Nephron (organoid): ENCODE measurements at regions not wholly inside any gene's neighbourhood (a gene's known extent, or its start where the extent isn't known, plus 50 kb on each side); places are given as distances from the start of the nearest gene placed in this dataset.
"Not testable (repeated sequence)": the region's sequence is repeated elsewhere in the genome, so short reads cannot be mapped to it uniquely, and the experiment has no call there.

ENCODE experiments used
- H3K27ac Mint-ChIP-seq, 3 experiments: 2 replicates each; pipeline ENCODE4 v1.8.0; 2020; ENCODE audit warnings: mixed read lengths in 3 of 3, mild to moderate bottlenecking in 2 of 3, moderate library complexity in 1 of 3
- H3K27me3 Mint-ChIP-seq: 2 replicates; pipeline ENCODE4 v1.8.0; 2021; ENCODE audit warnings: low read depth, mild to moderate bottlenecking, moderate library complexity, mixed read lengths
- H3K36me3 Mint-ChIP-seq: 2 replicates; pipeline ENCODE4 v1.8.0; 2020; ENCODE audit warnings: low read depth, mixed read lengths
- H3K4me1 Mint-ChIP-seq: 2 replicates; pipeline ENCODE4 v1.8.0; 2020; ENCODE audit warnings: mixed read lengths
- H3K4me3 Mint-ChIP-seq, 3 experiments: 2 replicates each; pipeline ENCODE4 v1.8.0; 2020; ENCODE audit warnings: mild to moderate bottlenecking in 3 of 3, mixed read lengths in 3 of 3, moderate library complexity in 2 of 3
- H3K9me3 Mint-ChIP-seq: 2 replicates; pipeline ENCODE4 v1.8.0; 2020; ENCODE audit warnings: mixed read lengths
- CTCF ChIP-seq, 3 experiments: fragments of 200-600 bp; sonication (generic); IDR thresholded peaks; one replicate each; pipeline ENCODE4 v1.5.0; 2021; ENCODE audit warnings: antibody characterized with exemption in 3 of 3; ENCODE audit not compliant: unreplicated experiment in 3 of 3

- Mint-ChIP-seq H3K27ac (no peak overlapping the region), H3K4me3 (no peak overlapping the region), H3K36me3 (no peaks in the 10 kb centered on the region), H3K27me3 (no peaks in the 10 kb centered on the region), H3K4me1 (no peaks in the 10 kb centered on the region), H3K9me3 (no peaks in the 10 kb centered on the region)
- no peak for TF ChIP-seq CTCF (IDR thresholded peaks at IDR 0.05; ENCODE audit: unreplicated experiment in 3 of 3)
Measured at GRCh38 chr3:153551536-153552285, 389.7 kb downstream of the RAP2B start.

- H3K4me1 Mint-ChIP-seq: no peaks in the 10 kb centered on the region
- H3K36me3 Mint-ChIP-seq: no peaks in the 10 kb centered on the region
- H3K27me3 Mint-ChIP-seq: no peaks in the 10 kb centered on the region
- H3K4me3 Mint-ChIP-seq: no peak overlapping the region
- TF ChIP-seq CTCF (IDR thresholded peaks at IDR 0.05; ENCODE audit: unreplicated experiment in 3 of 3): no peak
- H3K9me3 Mint-ChIP-seq: peaks cover 2% of the 10 kb centered on the region
- no peak overlapping the region for H3K27ac Mint-ChIP-seq
Measured at GRCh38 chr3:153552887-153553604, 391.0 kb downstream of the RAP2B start.

GRCh38 chr3:153553605-153553945 lies 391.5 kb downstream of the RAP2B start:
- Mint-ChIP-seq H3K4me1 (no peaks in the 10 kb centered on the region), H3K4me3 (no peak overlapping the region), H3K27me3 (no peaks in the 10 kb centered on the region), H3K36me3 (no peaks in the 10 kb centered on the region), H3K27ac (no peak overlapping the region), H3K9me3 (peaks cover 7% of the 10 kb centered on the region)
- TF ChIP-seq CTCF (IDR thresholded peaks at IDR 0.05; ENCODE audit: unreplicated experiment in 3 of 3): no peak

GRCh38 chr3:153555919-153556318 lies 393.9 kb downstream of the RAP2B start:
- no peak overlapping the region for H3K4me3 Mint-ChIP-seq
- H3K4me1 Mint-ChIP-seq: no peaks in the 10 kb centered on the region
- H3K36me3 Mint-ChIP-seq: no peaks in the 10 kb centered on the region
- H3K9me3 Mint-ChIP-seq: peaks cover 20% of the 10 kb centered on the region
- no peaks in the 10 kb centered on the region for H3K27me3 Mint-ChIP-seq
- no peak for TF ChIP-seq CTCF (IDR thresholded peaks at IDR 0.05; ENCODE audit: unreplicated experiment in 3 of 3)
- H3K27ac Mint-ChIP-seq: no peak overlapping the region

GRCh38 chr3:153559366-153559765 lies 397.3 kb downstream of the RAP2B start:
- not testable (repeated sequence) for H3K36me3 Mint-ChIP-seq, H3K4me3 Mint-ChIP-seq

GRCh38 chr3:153567011-153567410 lies 405.0 kb downstream of the RAP2B start:
- no peak for TF ChIP-seq CTCF (IDR thresholded peaks at IDR 0.05; ENCODE audit: unreplicated experiment in 3 of 3)
- Mint-ChIP-seq H3K27me3 (no peaks in the 10 kb centered on the region), H3K4me3 (no peak overlapping the region), H3K36me3 (no peaks in the 10 kb centered on the region), H3K4me1 (no peaks in the 10 kb centered on the region), H3K27ac (no peak overlapping the region), H3K9me3 (peaks cover 29% of the 10 kb centered on the region)

More at GRCh38 chr3:153559366-153559765, 397.3 kb downstream of the RAP2B start:
- not testable (repeated sequence) for H3K27me3 Mint-ChIP-seq, H3K4me1 Mint-ChIP-seq, H3K27ac Mint-ChIP-seq
- H3K9me3 Mint-ChIP-seq: peaks cover 33% of the 10 kb centered on the region
